HG02610 (cell line): ENCODE measurements at regions not wholly inside any gene's neighbourhood (a gene's known extent, or its start where the extent isn't known, plus 50 kb on each side); places are given as distances from the start of the nearest gene placed in this dataset.
A peak's percentile ranks its signal among the peaks of the same experiment; 100 is the strongest.
"Not testable (repeated sequence)": the region's sequence is repeated elsewhere in the genome, so short reads cannot be mapped to it uniquely, and the experiment has no call there.

ENCODE experiments used
- ATAC-seq: cut with Tn5 transposase; IDR thresholded peaks from one replicate; pipeline ENCODE4 v1.9.1; 2021; ENCODE audit warnings: mild to moderate bottlenecking, moderate library complexity; ENCODE audit not compliant: unreplicated experiment

- ATAC-seq = not testable (repeated sequence)
These were observed 139.8 kb upstream of the ERV3-1 start for GRCh38 chr7:65146118-65146914.

GRCh38 chr7:65145710-65146109, 139.2 kb upstream of the ERV3-1 start:
- not testable (repeated sequence) for ATAC-seq

- not testable (repeated sequence) for ATAC-seq
These were observed 138.5 kb upstream of the ERV3-1 start for GRCh38 chr7:65145008-65145407.

GRCh38 chr7:65144557-65144956, 138.1 kb upstream of the ERV3-1 start:
- ATAC-seq = not testable (repeated sequence)

- not testable (repeated sequence) for ATAC-seq
These were observed 137.6 kb upstream of the ERV3-1 start for GRCh38 chr7:65144119-65144518.

- not testable (repeated sequence) for ATAC-seq
These were observed 135.4 kb upstream of the ERV3-1 start for GRCh38 chr7:65141894-65142293.

GRCh38 chr7:65141405-65141778, 134.9 kb upstream of the ERV3-1 start:
- ATAC-seq = not testable (repeated sequence)

GRCh38 chr7:65140543-65141404, 134.3 kb upstream of the ERV3-1 start:
- not testable (repeated sequence) for ATAC-seq

- ATAC-seq = not testable (repeated sequence)
These were observed 130.4 kb upstream of the ERV3-1 start for GRCh38 chr7:65136850-65137249.

- not testable (repeated sequence) for ATAC-seq
These were observed 126.6 kb upstream of the ERV3-1 start for GRCh38 chr7:65133087-65133486.

- not testable (repeated sequence) for ATAC-seq
These were observed 125.8 kb upstream of the ERV3-1 start for GRCh38 chr7:65132256-65132655.

GRCh38 chr7:65127364-65127763, 120.9 kb upstream of the ERV3-1 start:
- not testable (repeated sequence) for ATAC-seq

GRCh38 chr7:65124600-65124999, 118.1 kb upstream of the ERV3-1 start:
- ATAC-seq = not testable (repeated sequence)

GRCh38 chr7:65105650-65106203, 99.2 kb upstream of the ERV3-1 start:
- peak; percentile 88 for ATAC-seq

GRCh38 chr7:65100499-65100898, 94.0 kb upstream of the ERV3-1 start:
- not testable (repeated sequence) for ATAC-seq

GRCh38 chr7:65081669-65082055, 75.2 kb upstream of the ERV3-1 start:
- not testable (repeated sequence) for ATAC-seq

GRCh38 chr7:65080799-65081668, 74.5 kb upstream of the ERV3-1 start:
- ATAC-seq = peak; percentile 100

GRCh38 chr7:65074959-65075358, 68.5 kb upstream of the ERV3-1 start:
- not testable (repeated sequence) for ATAC-seq

- ATAC-seq = not testable (repeated sequence)
These were observed 66.7 kb upstream of the ERV3-1 start for GRCh38 chr7:65073160-65073559.

GRCh38 chr7:65071854-65072431, 65.5 kb upstream of the ERV3-1 start:
- not testable (repeated sequence) for ATAC-seq
